ENCODE measurements at regions not wholly inside any gene's neighbourhood (a gene's known extent, or its start where the extent isn't known, plus 50 kb on each side); places are given as distances from the start of the nearest gene placed in this dataset.

- no peak for DNase-seq
Measured at GRCh38 chr2:18464913-18465312, 95.5 kb downstream of the RDH14 start.

GRCh38 chr2:18456026-18456425 lies 104.4 kb downstream of the RDH14 start:
- no peak for DNase-seq

GRCh38 chr2:18455236-18455862 lies 105.1 kb downstream of the RDH14 start:
- DNase-seq, result peak; percentile 67

GRCh38 chr2:18454692-18455235 lies 105.7 kb downstream of the RDH14 start:
- DNase-seq, result no peak

- DNase-seq, result no peak
Measured at GRCh38 chr2:18446715-18447114, 113.7 kb downstream of the RDH14 start.

GRCh38 chr2:18445433-18446320 lies 114.8 kb downstream of the RDH14 start:
- no peak for DNase-seq

GRCh38 chr2:18444806-18445205 lies 115.6 kb downstream of the RDH14 start:
- no peak for DNase-seq

- DNase-seq, result peak; percentile 78
Measured at GRCh38 chr2:18441583-18441982, 118.9 kb downstream of the RDH14 start.

- DNase-seq, result no peak
Measured at GRCh38 chr2:18440777-18441176, 119.7 kb downstream of the RDH14 start.

- DNase-seq, result peak; percentile 85
Measured at GRCh38 chr2:18440141-18440661, 120.3 kb downstream of the RDH14 start.

- DNase-seq, result no peak
Measured at GRCh38 chr2:18439716-18440115, 120.7 kb downstream of the RDH14 start.

GRCh38 chr2:18437909-18438308 lies 122.5 kb downstream of the RDH14 start:
- no peak for DNase-seq

- DNase-seq, result peak; percentile 55
Measured at GRCh38 chr2:18436503-18437005, 123.9 kb downstream of the RDH14 start.

- DNase-seq, result peak; percentile 21
Measured at GRCh38 chr2:18435426-18436037, 124.9 kb downstream of the RDH14 start.

GRCh38 chr2:18433872-18434271 lies 126.6 kb downstream of the RDH14 start:
- DNase-seq, result no peak

GRCh38 chr2:18432999-18433398 lies 127.5 kb downstream of the RDH14 start:
- no peak for DNase-seq

- no peak for DNase-seq
Measured at GRCh38 chr2:18430996-18431748, 129.3 kb downstream of the RDH14 start.

- no peak for DNase-seq
Measured at GRCh38 chr2:18428516-18428915, 131.9 kb downstream of the RDH14 start.

GRCh38 chr2:18427762-18428161 lies 132.7 kb downstream of the RDH14 start:
- DNase-seq, result no peak

GRCh38 chr2:18426174-18426573 lies 134.3 kb downstream of the RDH14 start:
- DNase-seq, result peak; percentile 59

- DNase-seq, result peak; percentile 63
Measured at GRCh38 chr2:18425210-18425703, 135.2 kb downstream of the RDH14 start.

GRCh38 chr2:18423636-18424035 lies 136.8 kb downstream of the RDH14 start:
- no peak for DNase-seq

Measured in NCI-H226 (cell line).